Kidney (tissue), 13 donors: ENCODE measurements at regions not wholly inside any gene's neighbourhood (a gene's known extent, or its start where the extent isn't known, plus 50 kb on each side); places are given as distances from the start of the nearest gene placed in this dataset.

Experiments
- DNase-seq, 5 donors: peaks; one replicate each; pipeline ENCODE4 v3.0.0-alpha.2; 2013 to 2020
- FAIRE-seq: peaks from 2 replicates; lab custom pipeline; 2012; peaks lifted over from hg19 to GRCh38; lab: Jason Lieb, UNC
- H3K27ac ChIP-seq, 2 donors: one replicate each; pipeline ENCODE4 v1.7.0; 2013; ENCODE audit warnings: low read depth in 2 of 2, low read length in 2 of 2, inconsistent platforms in 1 of 2
- H3K27me3 ChIP-seq: one replicate; pipeline ENCODE4 v1.7.1; 2013; ENCODE audit warnings: low read length, inconsistent platforms; ENCODE audit not compliant: control insufficient read depth, insufficient read depth
- H3K36me3 ChIP-seq, 3 donors: one replicate each; pipeline versions ENCODE4 v1.7.0 to v1.7.1; 2013; ENCODE audit warnings: low read length in 3 of 3, control low read depth in 1 of 3, inconsistent platforms in 1 of 3; ENCODE audit not compliant: insufficient read depth in 3 of 3, control insufficient read depth in 2 of 3
- H3K4me1 ChIP-seq, 3 donors: one replicate each; pipeline versions ENCODE4 v1.7.0 to v1.7.1; 2013; ENCODE audit warnings: low read length in 3 of 3, inconsistent platforms in 1 of 3, low read depth in 1 of 3; ENCODE audit not compliant: control insufficient read depth in 2 of 3, insufficient read depth in 2 of 3
- H3K4me3 ChIP-seq, 3 donors: one replicate each; pipeline versions ENCODE4 v1.7.0 to v1.8.1; 2013; ENCODE audit warnings: low read length in 3 of 3, control low read depth in 1 of 3, inconsistent platforms in 1 of 3
- H3K9ac ChIP-seq, 3 donors: one replicate each; pipeline versions ENCODE4 v1.7.0 to v1.7.1; 2013; ENCODE audit warnings: low read length in 3 of 3, control low read depth in 1 of 3, inconsistent platforms in 1 of 3
- H3K9me3 ChIP-seq, 3 donors: one replicate each; pipeline versions ENCODE4 v1.7.0 to v1.7.1; 2013; ENCODE audit warnings: low read length in 3 of 3, control low read depth in 1 of 3, inconsistent platforms in 1 of 3; ENCODE audit not compliant: control insufficient read depth in 2 of 3, insufficient read depth in 1 of 3
- intact Hi-C: fragments of 100-400 bp; cut with DNase I; formaldehyde crosslinking; loops from one replicate; pipeline ENCODE4 v1.11.1; 2022
- TF ChIP-seq, protein P1 (sequence below): IDR thresholded peaks from 3 replicates; pipeline ENCODE4 v1.5.1; 2012; ENCODE audit warnings: mild to moderate bottlenecking, moderate library complexity, borderline replicate concordance; ENCODE audit not compliant: insufficient read depth; ENCODE audit errors: extremely low read depth
- donor health status: control.
- donor health status: control.
- donor health status: control.
- donor health status: control.
- donor health status: control.
- donor health status: DM: yes; HTN: yes; CAD: no.
- donor health status: Normal renal cell carcinoma (clear cell type).

DNA sequence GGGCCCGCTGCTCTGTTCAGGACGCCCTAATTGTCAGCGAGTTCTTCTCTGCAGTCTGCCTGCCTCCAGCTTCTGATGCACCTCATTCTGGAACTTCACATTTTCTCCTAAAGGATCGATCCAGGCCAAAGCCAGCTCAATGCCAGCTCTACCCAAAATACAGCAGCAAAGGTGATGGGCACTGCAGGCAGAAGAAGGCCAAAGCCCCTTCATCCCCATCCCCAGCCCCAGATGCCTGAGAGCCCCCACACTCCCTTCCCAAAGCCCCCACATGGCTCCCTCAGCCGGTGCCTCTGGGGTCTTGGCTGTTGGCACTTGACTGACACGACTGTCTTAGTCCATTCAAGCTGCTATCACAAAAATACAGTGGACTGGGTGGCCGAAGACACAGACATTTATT, 410.3 kb downstream of the BRD1 start:
- peaks cover 0 to 3% (median 0%) of the 10 kb centered on the region in 3 donors for H3K9me3 ChIP-seq
- no peak overlapping the region for H3K9ac ChIP-seq
- DNase-seq (peak in 1 of 5 donors; percentile 37), FAIRE-seq (no peak)
- no peaks in the 10 kb centered on the region for H3K4me1 ChIP-seq
- H3K4me3 ChIP-seq = no peak overlapping the region
- H3K27ac ChIP-seq = no peak overlapping the region
- TF ChIP-seq, protein P1, sequence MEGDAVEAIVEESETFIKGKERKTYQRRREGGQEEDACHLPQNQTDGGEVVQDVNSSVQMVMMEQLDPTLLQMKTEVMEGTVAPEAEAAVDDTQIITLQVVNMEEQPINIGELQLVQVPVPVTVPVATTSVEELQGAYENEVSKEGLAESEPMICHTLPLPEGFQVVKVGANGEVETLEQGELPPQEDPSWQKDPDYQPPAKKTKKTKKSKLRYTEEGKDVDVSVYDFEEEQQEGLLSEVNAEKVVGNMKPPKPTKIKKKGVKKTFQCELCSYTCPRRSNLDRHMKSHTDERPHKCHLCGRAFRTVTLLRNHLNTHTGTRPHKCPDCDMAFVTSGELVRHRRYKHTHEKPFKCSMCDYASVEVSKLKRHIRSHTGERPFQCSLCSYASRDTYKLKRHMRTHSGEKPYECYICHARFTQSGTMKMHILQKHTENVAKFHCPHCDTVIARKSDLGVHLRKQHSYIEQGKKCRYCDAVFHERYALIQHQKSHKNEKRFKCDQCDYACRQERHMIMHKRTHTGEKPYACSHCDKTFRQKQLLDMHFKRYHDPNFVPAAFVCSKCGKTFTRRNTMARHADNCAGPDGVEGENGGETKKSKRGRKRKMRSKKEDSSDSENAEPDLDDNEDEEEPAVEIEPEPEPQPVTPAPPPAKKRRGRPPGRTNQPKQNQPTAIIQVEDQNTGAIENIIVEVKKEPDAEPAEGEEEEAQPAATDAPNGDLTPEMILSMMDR = no peak
- H3K36me3 ChIP-seq = no peaks in the 10 kb centered on the region
- intact Hi-C loops = no loop called here
- H3K27me3 ChIP-seq = no peaks in the 10 kb centered on the region

DNA sequence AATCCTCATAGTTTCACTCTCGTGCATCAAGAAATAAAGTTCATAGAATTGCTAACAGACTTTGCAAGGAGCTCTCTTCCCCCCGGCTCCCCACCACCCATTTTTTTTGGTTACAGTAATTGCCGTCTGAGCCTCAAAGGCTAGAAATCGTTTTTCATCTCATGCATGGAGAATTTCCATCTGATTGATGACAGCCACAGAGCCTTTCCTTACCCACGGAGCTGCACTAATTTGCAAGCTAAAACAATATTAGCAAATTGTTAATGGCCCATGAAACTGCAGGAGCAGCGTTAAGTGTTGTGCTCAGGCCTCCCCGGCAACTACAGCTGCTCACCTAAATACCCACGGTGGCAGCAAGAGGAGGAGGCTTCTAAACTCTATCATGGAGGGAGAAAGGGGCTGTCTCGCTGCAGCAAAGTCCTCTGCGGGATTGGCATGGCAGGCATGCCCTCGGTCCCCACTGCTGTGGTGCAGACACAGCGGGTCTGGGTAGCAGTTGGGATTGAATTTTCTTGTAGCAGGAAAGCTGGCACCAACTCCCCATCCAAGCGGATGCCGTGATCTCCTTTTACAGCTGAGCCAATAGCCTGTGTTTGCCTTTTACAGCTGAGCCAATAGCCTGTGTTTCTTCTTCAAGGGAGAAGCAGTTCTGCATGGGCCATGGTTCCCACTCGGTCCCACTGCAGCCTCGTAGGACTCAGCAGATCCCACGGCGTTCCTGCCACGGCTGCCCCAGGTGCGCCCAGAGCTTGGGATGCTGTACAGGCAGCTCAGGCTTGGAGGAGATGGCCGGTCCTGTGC, 412.3 kb downstream of the BRD1 start:
- DNase-seq = peak in 4 of 5 donors; percentile 39 to 58 (median 50)
- no peaks in the 10 kb centered on the region for H3K27me3 ChIP-seq
- H3K4me3 ChIP-seq = no peak overlapping the region
- no peak overlapping the region for H3K27ac ChIP-seq
- no peak for FAIRE-seq
- H3K9me3 ChIP-seq = no peaks in the 10 kb centered on the region
- H3K36me3 ChIP-seq = no peaks in the 10 kb centered on the region
- intact Hi-C loops = no loop called here
- no peaks in the 10 kb centered on the region for H3K4me1 ChIP-seq
- no peak overlapping the region for H3K9ac ChIP-seq
- TF ChIP-seq, protein P1 = no peak

- TF ChIP-seq, protein P1 = no peak
- peak in 1 of 5 donors; percentile 32 for DNase-seq
- Histone ChIP-seq H3K27me3 (no peaks in the 10 kb centered on the region), H3K9ac (no peak overlapping the region), H3K36me3 (no peaks in the 10 kb centered on the region), H3K4me3 (no peak overlapping the region), H3K4me1 (no peaks in the 10 kb centered on the region), H3K27ac (no peak overlapping the region), H3K9me3 (no peaks in the 10 kb centered on the region)
- intact Hi-C loops = no loop called here
- no peak for FAIRE-seq
Measured at GRCh38 chr22:49413551-49413950, 414.1 kb downstream of the BRD1 start.
